Neural progenitor cell (in vitro differentiated cells): ENCODE measurements at regions not wholly inside any gene's neighbourhood (a gene's known extent, or its start where the extent isn't known, plus 50 kb on each side); places are given as distances from the start of the nearest gene placed in this dataset.

Source experiments
- DNase-seq: peaks from one replicate; pipeline ENCODE4 v3.0.0-alpha.2; 2016; ENCODE audit warnings: low spot score
- H2AFZ ChIP-seq: fragments of 200-600 bp; sonication (generic); replicated peaks from 2 replicates; pipeline ENCODE4 v1.6.1; 2016; ENCODE audit warnings: antibody characterized with exemption
- H3F3A ChIP-seq: fragments of 200-600 bp; sonication (generic); 2 replicates; pipeline ENCODE4 v1.6.1; 2016; ENCODE audit warnings: antibody characterized with exemption, low read depth
- H3K27ac ChIP-seq: fragments of 200-600 bp; sonication (generic); 2 replicates; pipeline ENCODE4 v1.5.1; 2016; ENCODE audit warnings: mild to moderate bottlenecking
- H3K27me3 ChIP-seq: fragments of 200-600 bp; sonication (generic); 2 replicates; pipeline ENCODE4 v1.6.1; 2016; ENCODE audit warnings: mild to moderate bottlenecking, moderate library complexity
- H3K36me3 ChIP-seq: fragments of 200-600 bp; sonication (generic); 2 replicates; pipeline ENCODE4 v1.5.1; 2016
- H3K4me1 ChIP-seq: fragments of 200-600 bp; sonication (generic); 2 replicates; pipeline ENCODE4 v1.6.1; 2016; ENCODE audit warnings: mixed run types
- H3K4me2 ChIP-seq: fragments of 200-600 bp; sonication (generic); 2 replicates; pipeline ENCODE4 v1.6.1; 2016
- H3K4me3 ChIP-seq: fragments of 200-600 bp; sonication (generic); 2 replicates; pipeline ENCODE4 v1.5.1; 2016
- H3K79me2 ChIP-seq: fragments of 200-600 bp; sonication (generic); 2 replicates; pipeline ENCODE4 v1.6.1; 2016; ENCODE audit warnings: low read depth
- H3K9ac ChIP-seq: fragments of 200-600 bp; sonication (generic); 2 replicates; pipeline ENCODE4 v1.6.1; 2016
- H3K9me3 ChIP-seq: fragments of 200-600 bp; sonication (generic); 2 replicates; pipeline ENCODE4 v1.5.1; 2016; ENCODE audit warnings: low read depth
- H4K20me1 ChIP-seq: fragments of 200-600 bp; sonication (generic); 2 replicates; pipeline ENCODE4 v1.6.1; 2016; ENCODE audit warnings: low read depth
- H3K27ac Mint-ChIP-seq: 3 replicates; pipeline ENCODE4 v1.8.0; 2021; ENCODE audit warnings: mixed read lengths
- H3K27me3 Mint-ChIP-seq: 2 replicates; pipeline ENCODE4 v1.8.0; 2022; ENCODE audit warnings: low read depth, mild to moderate bottlenecking, inconsistent platforms, moderate library complexity, mixed read lengths; ENCODE audit not compliant: insufficient read depth
- H3K36me3 Mint-ChIP-seq: 3 replicates; pipeline ENCODE4 v1.8.0; 2021; ENCODE audit warnings: mixed read lengths
- H3K4me1 Mint-ChIP-seq: 3 replicates; pipeline ENCODE4 v1.8.0; 2021; ENCODE audit warnings: mixed read lengths
- H3K4me3 Mint-ChIP-seq: 3 replicates; pipeline ENCODE4 v1.8.0; 2021; ENCODE audit warnings: mild to moderate bottlenecking, moderate library complexity, mixed read lengths
- H3K9me3 Mint-ChIP-seq: 3 replicates; pipeline ENCODE4 v1.8.0; 2020; ENCODE audit warnings: mixed read lengths
- EZH2 ChIP-seq: fragments of 200-600 bp; sonication (generic); IDR thresholded peaks from 2 replicates; pipeline ENCODE4 v1.6.1; 2017; ENCODE audit warnings: antibody characterized with exemption, mild to moderate bottlenecking, moderate library complexity
- EZH2phosphoT487 ChIP-seq: fragments of 200-600 bp; sonication (generic); IDR thresholded peaks from 2 replicates; pipeline ENCODE4 v1.6.1; 2017; ENCODE audit warnings: antibody characterized with exemption
- TF ChIP-seq, protein P1 (sequence below): fragments of 200-600 bp; sonication (generic); IDR thresholded peaks from 2 replicates; pipeline ENCODE4 v1.5.1; 2017; ENCODE audit warnings: antibody characterized with exemption, mild to moderate bottlenecking

DNA sequence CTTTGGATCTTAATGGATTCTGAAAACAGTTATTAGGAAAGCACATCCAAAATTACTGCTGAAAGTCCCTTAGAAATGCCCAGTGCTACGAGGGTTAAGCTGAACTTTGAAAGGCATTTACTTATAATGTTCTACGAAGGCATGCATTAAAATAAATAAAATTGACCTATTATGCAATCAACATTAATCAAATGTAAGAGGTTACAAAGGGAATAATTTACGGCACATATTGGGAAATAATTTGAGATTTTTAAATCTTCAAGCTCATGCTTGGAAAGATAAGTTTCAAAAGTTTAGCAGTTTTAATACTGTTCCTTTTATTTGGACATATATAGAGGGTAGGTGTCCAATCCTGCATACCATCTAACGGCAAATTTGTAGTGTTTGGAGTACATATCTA lies 1564.1 kb upstream of the DDX18 start:
- no peak overlapping the region for H3K4me2 ChIP-seq
- no peak overlapping the region for H2AFZ ChIP-seq
- no peaks in the 10 kb centered on the region for H3F3A ChIP-seq
- no peaks in the 10 kb centered on the region for H3K4me1 Mint-ChIP-seq
- H3K9ac ChIP-seq = no peak overlapping the region
- H3K27me3 ChIP-seq = no peaks in the 10 kb centered on the region
- no peaks in the 10 kb centered on the region for H3K79me2 ChIP-seq
- H3K4me3 Mint-ChIP-seq = no peak overlapping the region
- no peaks in the 10 kb centered on the region for H3K4me1 ChIP-seq
- H3K27me3 Mint-ChIP-seq = no peaks in the 10 kb centered on the region
- H3K36me3 ChIP-seq = no peaks in the 10 kb centered on the region
- H3K27ac Mint-ChIP-seq = no peak overlapping the region
- peaks cover 12% of the 10 kb centered on the region for H3K9me3 Mint-ChIP-seq
- TF ChIP-seq EZH2 (no peak), EZH2phosphoT487 (no peak)
- TF ChIP-seq, protein P1, sequence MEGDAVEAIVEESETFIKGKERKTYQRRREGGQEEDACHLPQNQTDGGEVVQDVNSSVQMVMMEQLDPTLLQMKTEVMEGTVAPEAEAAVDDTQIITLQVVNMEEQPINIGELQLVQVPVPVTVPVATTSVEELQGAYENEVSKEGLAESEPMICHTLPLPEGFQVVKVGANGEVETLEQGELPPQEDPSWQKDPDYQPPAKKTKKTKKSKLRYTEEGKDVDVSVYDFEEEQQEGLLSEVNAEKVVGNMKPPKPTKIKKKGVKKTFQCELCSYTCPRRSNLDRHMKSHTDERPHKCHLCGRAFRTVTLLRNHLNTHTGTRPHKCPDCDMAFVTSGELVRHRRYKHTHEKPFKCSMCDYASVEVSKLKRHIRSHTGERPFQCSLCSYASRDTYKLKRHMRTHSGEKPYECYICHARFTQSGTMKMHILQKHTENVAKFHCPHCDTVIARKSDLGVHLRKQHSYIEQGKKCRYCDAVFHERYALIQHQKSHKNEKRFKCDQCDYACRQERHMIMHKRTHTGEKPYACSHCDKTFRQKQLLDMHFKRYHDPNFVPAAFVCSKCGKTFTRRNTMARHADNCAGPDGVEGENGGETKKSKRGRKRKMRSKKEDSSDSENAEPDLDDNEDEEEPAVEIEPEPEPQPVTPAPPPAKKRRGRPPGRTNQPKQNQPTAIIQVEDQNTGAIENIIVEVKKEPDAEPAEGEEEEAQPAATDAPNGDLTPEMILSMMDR = no peak
- no peak overlapping the region for H3K27ac ChIP-seq
- H4K20me1 ChIP-seq = no peaks in the 10 kb centered on the region
- H3K4me3 ChIP-seq = no peak overlapping the region
- H3K9me3 ChIP-seq = no peaks in the 10 kb centered on the region
- no peaks in the 10 kb centered on the region for H3K36me3 Mint-ChIP-seq
- no peak for DNase-seq

DNA sequence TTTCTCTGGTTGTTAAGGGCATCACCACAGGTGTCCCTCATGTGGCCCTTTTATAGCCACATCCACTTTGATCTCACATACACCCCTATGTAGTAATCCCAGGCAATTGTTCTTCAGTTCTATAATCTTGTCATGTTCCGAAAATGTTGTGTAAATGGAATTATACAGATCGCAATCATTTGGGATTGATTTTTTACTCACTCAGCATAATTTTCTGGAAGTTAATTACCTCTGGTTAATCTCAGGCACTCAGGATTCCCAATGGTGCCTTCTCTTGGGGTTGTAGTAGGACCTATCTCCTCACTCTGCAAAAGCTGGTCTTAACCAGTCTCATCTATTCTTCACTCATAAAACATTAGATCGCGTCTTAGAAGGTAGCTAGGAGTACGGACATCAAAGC lies 1549.6 kb upstream of the DDX18 start:
- H3K4me1 Mint-ChIP-seq = no peaks in the 10 kb centered on the region
- H3K9me3 ChIP-seq = peaks cover 5% of the 10 kb centered on the region
- no peak overlapping the region for H2AFZ ChIP-seq
- no peak overlapping the region for H3K4me2 ChIP-seq
- peaks cover 3% of the 10 kb centered on the region for H3K27me3 Mint-ChIP-seq
- H3K4me3 ChIP-seq = no peak overlapping the region
- H3K27me3 ChIP-seq = no peaks in the 10 kb centered on the region
- H3F3A ChIP-seq = no peaks in the 10 kb centered on the region
- H3K4me3 Mint-ChIP-seq = no peak overlapping the region
- no peaks in the 10 kb centered on the region for H3K36me3 ChIP-seq
- no peak overlapping the region for H3K9ac ChIP-seq
- H3K36me3 Mint-ChIP-seq = no peaks in the 10 kb centered on the region
- H3K9me3 Mint-ChIP-seq = peaks cover 15% of the 10 kb centered on the region
- H3K27ac Mint-ChIP-seq = no peak overlapping the region
- TF ChIP-seq, protein P1 = no peak
- no peak for TF ChIP-seq EZH2
- TF ChIP-seq EZH2phosphoT487 = no peak
- H3K4me1 ChIP-seq = no peaks in the 10 kb centered on the region
- no peak for DNase-seq
- no peak overlapping the region for H3K27ac ChIP-seq
- H3K79me2 ChIP-seq = no peaks in the 10 kb centered on the region
- H4K20me1 ChIP-seq = no peaks in the 10 kb centered on the region

DNA sequence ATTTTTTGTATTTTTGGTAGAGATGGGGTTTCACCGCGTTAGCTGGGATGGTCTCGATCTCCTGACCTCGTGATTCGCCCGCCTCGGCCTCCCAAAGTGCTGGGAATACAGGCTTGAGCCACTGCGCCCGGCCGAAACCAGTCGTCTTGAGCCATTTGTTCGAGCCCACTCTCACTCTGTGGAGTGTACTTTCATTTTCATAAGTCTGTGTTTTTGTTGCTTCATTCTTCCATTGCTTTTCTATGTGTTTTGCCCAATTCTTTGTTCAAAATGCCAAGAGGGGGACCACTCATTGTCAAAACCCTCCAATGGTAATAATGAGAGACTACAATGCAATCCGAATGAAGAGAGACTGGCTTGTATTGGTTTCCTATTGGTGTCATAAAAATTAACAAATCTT lies 1545.5 kb upstream of the DDX18 start:
- Mint-ChIP-seq H3K27me3 (no peaks in the 10 kb centered on the region), H3K4me1 (no peaks in the 10 kb centered on the region), H3K27ac (no peak overlapping the region), H3K36me3 (no peaks in the 10 kb centered on the region), H3K9me3 (no peaks in the 10 kb centered on the region), H3K4me3 (no peak overlapping the region)
- H4K20me1 ChIP-seq = no peaks in the 10 kb centered on the region
- no peaks in the 10 kb centered on the region for H3F3A ChIP-seq
- no peak overlapping the region for H2AFZ ChIP-seq
- no peak overlapping the region for H3K9ac ChIP-seq
- no peaks in the 10 kb centered on the region for H3K9me3 ChIP-seq
- H3K4me1 ChIP-seq = no peaks in the 10 kb centered on the region
- H3K4me2 ChIP-seq = no peak overlapping the region
- DNase-seq = no peak
- H3K4me3 ChIP-seq = no peak overlapping the region
- TF ChIP-seq EZH2 = no peak
- TF ChIP-seq EZH2phosphoT487 = no peak
- TF ChIP-seq, protein P1 = no peak
- no peaks in the 10 kb centered on the region for H3K36me3 ChIP-seq
- no peak overlapping the region for H3K27ac ChIP-seq
- H3K79me2 ChIP-seq = no peaks in the 10 kb centered on the region
- H3K27me3 ChIP-seq = no peaks in the 10 kb centered on the region

DNA sequence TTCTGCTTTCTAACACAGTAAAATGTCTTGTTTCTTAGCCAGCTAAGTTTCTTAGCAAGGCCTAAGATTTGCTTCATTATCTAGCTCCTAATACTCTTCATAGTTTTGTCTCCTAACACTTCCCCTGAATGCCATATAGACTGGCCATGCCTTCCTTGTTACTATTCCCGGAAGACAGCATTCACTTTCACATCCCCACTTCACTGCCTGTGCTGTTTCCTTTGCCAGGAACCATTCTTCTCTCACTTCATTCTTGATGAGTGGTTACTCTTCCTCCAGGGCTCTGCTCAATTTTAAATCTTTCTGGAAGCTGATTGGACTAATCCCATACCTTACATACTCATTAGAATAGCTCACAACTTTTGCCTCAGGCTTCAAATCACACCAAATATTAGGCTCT lies 1510.2 kb upstream of the DDX18 start:
- Mint-ChIP-seq H3K27ac (no peak overlapping the region), H3K27me3 (no peaks in the 10 kb centered on the region), H3K4me3 (no peak overlapping the region), H3K36me3 (no peaks in the 10 kb centered on the region), H3K4me1 (no peaks in the 10 kb centered on the region), H3K9me3 (no peaks in the 10 kb centered on the region)
- TF ChIP-seq, protein P1 = no peak
- no peak for TF ChIP-seq EZH2
- TF ChIP-seq EZH2phosphoT487 = no peak
- Histone ChIP-seq H3K27me3 (no peaks in the 10 kb centered on the region), H2AFZ (no peak overlapping the region), H3K9ac (no peak overlapping the region), H3K9me3 (peaks cover 5% of the 10 kb centered on the region), H3K36me3 (no peaks in the 10 kb centered on the region), H3K4me3 (no peak overlapping the region), H3K4me2 (no peak overlapping the region), H3F3A (no peaks in the 10 kb centered on the region), H3K4me1 (no peaks in the 10 kb centered on the region), H3K27ac (no peak overlapping the region), H4K20me1 (no peaks in the 10 kb centered on the region), H3K79me2 (no peaks in the 10 kb centered on the region)
- DNase-seq = no peak
